Activated T-cell treated with anti-CD3 and anti-CD28 coated beads for 4 hours (primary cell): ENCODE measurements at regions not wholly inside any gene's neighbourhood (a gene's known extent, or its start where the extent isn't known, plus 50 kb on each side); places are given as distances from the start of the nearest gene placed in this dataset.
"Not testable (repeated sequence)": the region's sequence is repeated elsewhere in the genome, so short reads cannot be mapped to it uniquely, and the experiment has no call there.

Experiments used
- DNase-seq: peaks from one replicate; pipeline ENCODE4 v3.0.0-alpha.2; 2020

GRCh38 chr1:4068076-4068475, 168.0 kb upstream of the C1orf174 start:
- DNase-seq, result no peak

- no peak for DNase-seq
These were observed 171.6 kb upstream of the C1orf174 start for GRCh38 chr1:4071653-4072052.

- DNase-seq, result no peak
These were observed 172.5 kb upstream of the C1orf174 start for GRCh38 chr1:4072481-4073153.

- DNase-seq, result no peak
These were observed 175.6 kb upstream of the C1orf174 start for GRCh38 chr1:4075436-4076225.

GRCh38 chr1:4076346-4076745, 176.3 kb upstream of the C1orf174 start:
- no peak for DNase-seq

GRCh38 chr1:4078091-4078962, 178.3 kb upstream of the C1orf174 start:
- not testable (repeated sequence) for DNase-seq

GRCh38 chr1:4079815-4080214, 179.7 kb upstream of the C1orf174 start:
- no peak for DNase-seq

- no peak for DNase-seq
These were observed 182.0 kb upstream of the C1orf174 start for GRCh38 chr1:4081806-4082711.

- no peak for DNase-seq
These were observed 183.4 kb upstream of the C1orf174 start for GRCh38 chr1:4083231-4084047.

GRCh38 chr1:4084048-4084431, 184.0 kb upstream of the C1orf174 start:
- DNase-seq, result no peak

GRCh38 chr1:4084446-4084845, 184.4 kb upstream of the C1orf174 start:
- DNase-seq, result no peak

- no peak for DNase-seq
These were observed 184.8 kb upstream of the C1orf174 start for GRCh38 chr1:4084896-4085295.

- no peak for DNase-seq
These were observed 185.5 kb upstream of the C1orf174 start for GRCh38 chr1:4085546-4085945.

- DNase-seq, result no peak
These were observed 186.2 kb upstream of the C1orf174 start for GRCh38 chr1:4086085-4086850.

GRCh38 chr1:4086921-4087320, 186.8 kb upstream of the C1orf174 start:
- DNase-seq, result no peak

GRCh38 chr1:4087530-4088420, 187.7 kb upstream of the C1orf174 start:
- DNase-seq, result no peak

GRCh38 chr1:4088676-4089075, 188.6 kb upstream of the C1orf174 start:
- no peak for DNase-seq

GRCh38 chr1:4089421-4090175, 189.5 kb upstream of the C1orf174 start:
- no peak for DNase-seq

- DNase-seq, result no peak
These were observed 190.5 kb upstream of the C1orf174 start for GRCh38 chr1:4090556-4090955.
